GM23338 (cell line): ENCODE measurements at regions not wholly inside any gene's neighbourhood (a gene's known extent, or its start where the extent isn't known, plus 50 kb on each side); places are given as distances from the start of the nearest gene placed in this dataset.

Source experiments
- ATAC-seq: fragments of 200-7000 bp; cut with Tn5 transposase; 3 replicates; pipeline ENCODE4 v1.9.1; 2020
- DNase-seq: peaks from one replicate; pipeline ENCODE4 v3.0.0-alpha.2; 2015; ENCODE audit warnings: low spot score
- H2AFZ ChIP-seq: fragments of 200-600 bp; sonication (generic); 2 replicates; pipeline ENCODE4 v1.8.0; 2016; ENCODE audit warnings: antibody characterized with exemption, mild to moderate bottlenecking, moderate library complexity
- H3F3A ChIP-seq: fragments of 200-600 bp; sonication (generic); replicated peaks from 2 replicates; pipeline ENCODE4 v1.8.0; 2017; ENCODE audit warnings: antibody characterized with exemption, mixed run types, low read depth
- H3K27ac ChIP-seq: fragments of 200-600 bp; sonication (generic); 2 replicates; pipeline ENCODE4 v1.6.1; 2016; ENCODE audit warnings: low read depth
- H3K27me3 ChIP-seq: fragments of 200-600 bp; sonication (generic); 2 replicates; pipeline ENCODE4 v1.8.0; 2016; ENCODE audit warnings: mild to moderate bottlenecking, mixed run types, moderate library complexity; ENCODE audit not compliant: insufficient read depth
- H3K36me3 ChIP-seq: fragments of 200-600 bp; sonication (generic); 2 replicates; pipeline ENCODE4 v1.8.0; 2016; ENCODE audit warnings: mild to moderate bottlenecking; ENCODE audit not compliant: insufficient read depth
- H3K4me1 ChIP-seq: fragments of 200-600 bp; sonication (generic); 2 replicates; pipeline ENCODE4 v1.8.0; 2016; ENCODE audit warnings: mild to moderate bottlenecking, moderate library complexity; ENCODE audit not compliant: insufficient read depth
- H3K4me2 ChIP-seq: fragments of 200-600 bp; sonication (generic); 2 replicates; pipeline ENCODE4 v1.7.1; 2017; ENCODE audit warnings: mixed run types
- H3K4me3 ChIP-seq: fragments of 200-600 bp; sonication (generic); 2 replicates; pipeline ENCODE4 v1.6.1; 2016; ENCODE audit warnings: mixed run types
- H3K79me2 ChIP-seq: fragments of 200-600 bp; sonication (generic); replicated peaks from 2 replicates; pipeline ENCODE4 v1.8.0; 2017; ENCODE audit warnings: mild to moderate bottlenecking; ENCODE audit not compliant: insufficient read depth
- H3K9me2 ChIP-seq: fragments of 200-600 bp; sonication (generic); 2 replicates; pipeline ENCODE4 v1.8.0; 2017; ENCODE audit not compliant: insufficient read depth
- H4K20me1 ChIP-seq: fragments of 200-600 bp; sonication (generic); replicated peaks from 2 replicates; pipeline ENCODE4 v1.8.0; 2017; ENCODE audit warnings: mild to moderate bottlenecking; ENCODE audit not compliant: insufficient read depth
- H3K27ac Mint-ChIP-seq: 2 replicates; pipeline ENCODE4 v1.8.0; 2020; ENCODE audit warnings: inconsistent platforms, mild to moderate bottlenecking, moderate library complexity, mixed read lengths
- H3K27me3 Mint-ChIP-seq: 3 replicates; pipeline ENCODE4 v1.8.0; 2022; ENCODE audit warnings: low read depth, mild to moderate bottlenecking, moderate library complexity, mixed read lengths, inconsistent platforms; ENCODE audit not compliant: insufficient read depth, poor library complexity
- H3K36me3 Mint-ChIP-seq: 3 replicates; pipeline ENCODE4 v1.8.0; 2021; ENCODE audit warnings: low read depth, mild to moderate bottlenecking, inconsistent platforms, moderate library complexity, mixed read lengths
- H3K4me1 Mint-ChIP-seq: 3 replicates; pipeline ENCODE4 v1.8.0; 2020; ENCODE audit warnings: mild to moderate bottlenecking, inconsistent platforms, mixed read lengths
- H3K4me3 Mint-ChIP-seq: 3 replicates; pipeline ENCODE4 v1.8.0; 2021; ENCODE audit warnings: moderate library complexity, mild to moderate bottlenecking, inconsistent platforms, mixed read lengths
- H3K9me3 Mint-ChIP-seq: 3 replicates; pipeline ENCODE4 v1.8.0; 2020; ENCODE audit warnings: moderate library complexity, mild to moderate bottlenecking, inconsistent platforms, mixed read lengths
- CREB1 ChIP-seq: fragments of 250-450 bp; sonication (Bioruptor Pico); IDR thresholded peaks from 2 replicates; pipeline ENCODE4 v1.5.0; 2020; ENCODE audit warnings: low read depth, mild to moderate bottlenecking, moderate library complexity
- CTCF ChIP-seq, 2 experiments: fragments of 200-600 bp in 1 of 2; sonication (generic) in 1 of 2; conservative IDR thresholded peaks; 2 replicates each; pipeline versions ENCODE4 v1.5.1 to v1.6.1; 2016 to 2017; ENCODE audit warnings: antibody characterized with exemption in 2 of 2, low read depth in 2 of 2, mild to moderate bottlenecking in 2 of 2, moderate library complexity in 1 of 2
- ETS1 ChIP-seq: IDR thresholded peaks from 2 replicates; pipeline ENCODE4 v1.6.1; 2016; ENCODE audit warnings: antibody characterized with exemption
- EZH2 ChIP-seq: fragments of 200-600 bp; sonication (generic); IDR thresholded peaks from one replicate; pipeline ENCODE4 v1.8.0; 2017; ENCODE audit warnings: antibody characterized with exemption, mild to moderate bottlenecking, low read depth; ENCODE audit not compliant: unreplicated experiment
- EZH2phosphoT487 ChIP-seq: fragments of 200-600 bp; sonication (generic); IDR thresholded peaks from one replicate; pipeline ENCODE4 v1.8.1; 2018; ENCODE audit warnings: antibody characterized with exemption; ENCODE audit not compliant: unreplicated experiment
- POLR2AphosphoS5 ChIP-seq: IDR thresholded peaks from 2 replicates; pipeline ENCODE4 v1.6.1; 2016; ENCODE audit warnings: antibody characterized with exemption, low read depth
- REST ChIP-seq: IDR thresholded peaks from one replicate; pipeline ENCODE4 v1.6.1; 2018; ENCODE audit warnings: antibody characterized with exemption; ENCODE audit not compliant: unreplicated experiment
- STAT1 ChIP-seq: IDR thresholded peaks from one replicate; pipeline ENCODE4 v1.6.1; 2016; ENCODE audit warnings: antibody characterized with exemption; ENCODE audit not compliant: unreplicated experiment
- ZNF114 ChIP-seq: fragments of 250-450 bp; sonication (Bioruptor Pico); IDR thresholded peaks from 2 replicates; pipeline ENCODE4 v1.5.0; 2020; ENCODE audit warnings: mild to moderate bottlenecking, moderate library complexity
- ZNF331 ChIP-seq: fragments of 250-450 bp; sonication (Bioruptor Pico); IDR thresholded peaks from 2 replicates; pipeline ENCODE4 v1.5.0; 2020; ENCODE audit warnings: low read depth, mild to moderate bottlenecking, moderate library complexity

GRCh38 chr1:56236688-56237087, 342.7 kb downstream of the PLPP3 start (continued):
- TF ChIP-seq REST = no peak
- TF ChIP-seq STAT1 = no peak
- no peak for TF ChIP-seq ZNF114 (CRISPR knock-in tag)
- TF ChIP-seq ETS1 = no peak
- no peak for TF ChIP-seq CTCF (conservative IDR thresholded peaks at IDR 0.05; ENCODE audit: low read depth in 2 of 2)
- no peak for TF ChIP-seq POLR2AphosphoS5
- no peak for TF ChIP-seq CREB1 (CRISPR knock-in tag)
- no peak for TF ChIP-seq ZNF331 (CRISPR knock-in tag)
- TF ChIP-seq EZH2phosphoT487 = no peak

GRCh38 chr1:56235909-56236510, 343.4 kb downstream of the PLPP3 start:
- no peaks in the 10 kb centered on the region for H3K4me1 ChIP-seq
- Mint-ChIP-seq H3K27ac (no peak overlapping the region), H3K36me3 (peaks cover 4% of the 10 kb centered on the region; the same call in 1 of the 3 replicates), H3K9me3 (peaks cover 3% of the 10 kb centered on the region; the same call in 2 of the 3 replicates), H3K4me3 (no peak overlapping the region), H3K27me3 (peaks cover 2% of the 10 kb centered on the region), H3K4me1 (no peaks in the 10 kb centered on the region)
- no peaks in the 10 kb centered on the region for H4K20me1 ChIP-seq
- no peak for DNase-seq
- no peak for ATAC-seq
- no peaks in the 10 kb centered on the region for H3F3A ChIP-seq
- H3K36me3 ChIP-seq = no peaks in the 10 kb centered on the region
- no peaks in the 10 kb centered on the region for H3K9me2 ChIP-seq
- H3K79me2 ChIP-seq = no peaks in the 10 kb centered on the region
- no peaks in the 10 kb centered on the region for H3K27me3 ChIP-seq
- H3K4me3 ChIP-seq = no peak overlapping the region
- no peak overlapping the region for H3K27ac ChIP-seq
- H3K4me2 ChIP-seq = no peak overlapping the region
- peak in 1 of 2 experiments; percentile 31; a peak in 2 of 4 replicates for TF ChIP-seq CTCF (conservative IDR thresholded peaks at IDR 0.05; ENCODE audit: low read depth in 2 of 2)
- no peak for TF ChIP-seq STAT1
- no peak for TF ChIP-seq CREB1 (CRISPR knock-in tag)
- TF ChIP-seq EZH2 = no peak
- no peak for TF ChIP-seq EZH2phosphoT487
- no peak overlapping the region for H2AFZ ChIP-seq
